RWPE1 (cell line): ENCODE measurements at regions not wholly inside any gene's neighbourhood (a gene's known extent, or its start where the extent isn't known, plus 50 kb on each side); places are given as distances from the start of the nearest gene placed in this dataset.

ENCODE experiments used
- CTCF ChIA-PET: fragments of 350-600 bp; sonication (Branson Sonifier 250); formaldehyde crosslinking; extraction: SDS; loops from one replicate; lab custom pipeline; 2021; lab: Yijun Ruan, JAX
- POLR2A ChIA-PET: fragments of 400-600 bp; formaldehyde crosslinking; extraction: SDS; loops from one replicate; lab custom pipeline; 2020; ENCODE audit warnings: antibody characterized with exemption; ENCODE audit not compliant: low non-redundant PET; lab: Yijun Ruan, JAX
- DNase-seq: peaks from one replicate; pipeline ENCODE4 v3.0.0; 2012; ENCODE audit warnings: low spot score
- H3K27ac ChIP-seq: fragments of 450-650 bp; 2 replicates; pipeline ENCODE4 v1.5.1; 2017
- TF ChIP-seq, protein P1 (sequence below): fragments of 450-650 bp; conservative IDR thresholded peaks from 2 replicates; pipeline ENCODE4 v1.5.1; 2017; ENCODE audit warnings: low read depth, mild to moderate bottlenecking

DNA sequence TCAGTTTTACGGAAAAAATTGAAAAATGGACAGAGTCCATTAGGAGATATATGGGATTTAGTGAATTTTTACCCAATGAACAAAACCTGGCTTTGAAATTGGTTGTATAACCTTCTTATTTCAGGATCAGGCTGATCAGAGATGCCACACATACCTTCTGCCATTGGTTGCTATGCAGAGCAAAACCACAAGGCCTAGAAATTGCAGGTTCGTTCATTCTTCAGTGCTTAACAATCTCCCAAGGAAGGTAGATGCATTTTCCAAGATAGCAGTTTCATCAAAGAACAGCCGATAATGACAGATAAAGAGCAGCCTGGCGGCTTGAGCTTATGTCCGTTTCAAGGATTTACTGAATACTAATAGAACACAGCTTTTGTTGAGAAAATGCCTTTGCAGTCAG, 868.8 kb downstream of the EPHA4 start:
- no peak for DNase-seq
- H3K27ac ChIP-seq, result no peak overlapping the region
- TF ChIP-seq, protein P1, sequence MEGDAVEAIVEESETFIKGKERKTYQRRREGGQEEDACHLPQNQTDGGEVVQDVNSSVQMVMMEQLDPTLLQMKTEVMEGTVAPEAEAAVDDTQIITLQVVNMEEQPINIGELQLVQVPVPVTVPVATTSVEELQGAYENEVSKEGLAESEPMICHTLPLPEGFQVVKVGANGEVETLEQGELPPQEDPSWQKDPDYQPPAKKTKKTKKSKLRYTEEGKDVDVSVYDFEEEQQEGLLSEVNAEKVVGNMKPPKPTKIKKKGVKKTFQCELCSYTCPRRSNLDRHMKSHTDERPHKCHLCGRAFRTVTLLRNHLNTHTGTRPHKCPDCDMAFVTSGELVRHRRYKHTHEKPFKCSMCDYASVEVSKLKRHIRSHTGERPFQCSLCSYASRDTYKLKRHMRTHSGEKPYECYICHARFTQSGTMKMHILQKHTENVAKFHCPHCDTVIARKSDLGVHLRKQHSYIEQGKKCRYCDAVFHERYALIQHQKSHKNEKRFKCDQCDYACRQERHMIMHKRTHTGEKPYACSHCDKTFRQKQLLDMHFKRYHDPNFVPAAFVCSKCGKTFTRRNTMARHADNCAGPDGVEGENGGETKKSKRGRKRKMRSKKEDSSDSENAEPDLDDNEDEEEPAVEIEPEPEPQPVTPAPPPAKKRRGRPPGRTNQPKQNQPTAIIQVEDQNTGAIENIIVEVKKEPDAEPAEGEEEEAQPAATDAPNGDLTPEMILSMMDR, result no peak
- ChIA-PET CTCF (interaction anchor here (0.6 kb wide), 1 partner anchor 816 kb away, joined by 3 read pairs; no protein-coding TSS in a partner anchor), POLR2A (no interaction called here)

DNA sequence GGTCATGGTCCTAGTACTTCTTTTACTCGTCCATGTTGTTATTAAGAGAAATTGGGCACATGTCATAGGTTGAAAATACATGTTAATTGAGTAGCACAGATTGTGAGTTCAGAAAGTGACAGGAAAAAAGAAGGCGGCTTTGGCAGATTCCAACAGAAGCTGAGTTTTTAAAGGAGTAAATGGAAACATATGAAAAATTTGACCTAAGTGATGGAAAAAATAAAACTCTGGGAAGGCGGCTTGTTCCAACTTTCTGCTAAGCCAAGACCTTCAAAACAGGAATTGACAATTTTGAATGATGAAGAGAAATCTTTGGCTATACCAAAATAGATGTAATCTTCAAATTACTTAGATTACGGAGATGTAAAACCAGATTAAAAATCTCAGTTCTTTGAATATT, 868.0 kb downstream of the EPHA4 start:
- POLR2A ChIA-PET, result no interaction called here
- CTCF ChIA-PET, result no interaction called here
- H3K27ac ChIP-seq, result no peak overlapping the region
- DNase-seq, result no peak
- TF ChIP-seq, protein P1, result no peak

DNA sequence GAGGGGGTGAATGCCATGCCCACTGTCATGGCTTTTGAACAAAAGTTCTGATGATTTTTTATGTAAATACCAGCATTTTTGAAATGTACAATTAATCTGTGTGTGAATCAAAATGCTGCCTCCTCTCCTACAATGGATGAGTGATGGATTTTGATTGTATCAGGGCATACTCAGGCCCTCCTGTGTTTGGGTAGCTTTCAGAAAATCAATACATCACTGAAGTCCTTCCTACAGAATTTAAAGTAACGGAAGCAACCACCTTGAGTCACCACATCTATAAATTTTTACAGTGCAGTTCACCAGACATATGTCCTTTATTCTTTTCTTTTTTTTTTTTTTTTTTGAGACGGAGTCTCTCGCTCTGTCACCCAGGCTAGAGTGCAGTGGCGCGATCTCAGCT, 867.3 kb downstream of the EPHA4 start:
- CTCF ChIA-PET, result no interaction called here

DNA sequence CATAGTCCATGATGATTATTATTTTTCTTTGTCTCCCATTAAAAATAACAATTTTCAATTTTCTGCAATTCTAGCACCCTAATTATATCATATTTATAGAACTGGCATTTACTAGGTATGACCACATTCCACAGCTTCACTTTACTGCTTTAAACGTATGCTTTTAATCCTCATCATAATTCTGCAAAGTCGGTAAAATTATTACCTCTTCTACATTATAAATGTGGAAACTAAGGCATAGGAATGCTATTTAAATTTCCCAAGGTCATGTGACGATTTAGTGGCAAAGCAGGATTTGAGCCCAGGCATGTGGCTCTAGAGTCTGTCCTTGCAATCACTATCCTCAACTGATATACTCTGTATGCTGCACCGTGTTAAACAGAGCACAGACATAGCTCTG, 866.4 kb downstream of the EPHA4 start:
- DNase-seq, result no peak
- TF ChIP-seq, protein P1, result no peak
- ChIA-PET CTCF (interaction anchor here (0.7 to 0.9 kb wide), 2 partner anchors 29 to 42 kb away, joined by 3 to 4 read pairs; no protein-coding TSS in a partner anchor), POLR2A (no interaction called here)
- no peak overlapping the region for H3K27ac ChIP-seq

More for the DNA sequence above, 867.3 kb downstream of the EPHA4 start:
- POLR2A ChIA-PET, result no interaction called here
- H3K27ac ChIP-seq, result no peak overlapping the region
- DNase-seq, result no peak
- TF ChIP-seq, protein P1, result no peak

DNA sequence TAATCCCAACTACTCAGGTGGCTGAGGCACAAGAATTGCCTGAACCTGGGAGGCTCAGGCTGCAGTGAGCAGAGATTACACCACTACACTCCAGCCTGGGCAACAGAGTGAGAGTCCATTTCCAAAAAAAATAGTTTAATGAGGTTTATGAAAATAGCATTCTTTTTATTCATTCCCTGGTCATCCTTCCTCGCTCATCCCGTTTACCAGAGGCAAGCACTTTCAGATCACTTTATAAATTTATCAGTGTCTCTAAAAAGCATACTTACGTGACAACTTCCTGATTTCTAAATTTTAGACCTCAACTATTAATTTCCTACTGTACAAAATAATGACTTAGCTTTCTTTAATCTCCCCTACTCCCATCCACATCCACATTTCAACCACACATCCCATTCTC, 864.8 kb downstream of the EPHA4 start:
- no peak overlapping the region for H3K27ac ChIP-seq
- TF ChIP-seq, protein P1, result no peak
- DNase-seq, result no peak
- CTCF ChIA-PET, result no interaction called here
- POLR2A ChIA-PET, result no interaction called here

DNA sequence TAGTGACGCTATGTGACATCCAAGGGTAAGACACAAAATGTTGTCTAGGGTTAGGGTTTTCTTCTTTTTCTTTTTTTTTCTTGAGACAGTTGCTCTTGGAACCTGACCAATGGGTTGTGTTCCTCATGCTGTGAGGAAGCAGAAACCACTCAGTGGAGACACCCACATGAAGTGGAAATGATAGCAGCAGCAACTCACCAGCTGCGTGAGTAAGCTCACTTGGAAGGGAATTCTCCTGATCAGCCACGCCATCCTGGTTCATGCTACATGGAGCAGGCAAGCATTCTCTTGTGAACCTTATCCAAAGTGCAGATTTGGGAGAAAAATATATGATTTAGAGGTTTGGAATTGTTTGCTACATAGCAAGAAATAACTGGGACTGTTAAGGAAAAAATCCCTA, 863.7 kb downstream of the EPHA4 start:
- CTCF ChIA-PET, result no interaction called here

More for the DNA sequence above, 863.7 kb downstream of the EPHA4 start:
- TF ChIP-seq, protein P1, result no peak
- POLR2A ChIA-PET, result no interaction called here
- DNase-seq, result no peak
- no peak overlapping the region for H3K27ac ChIP-seq
